ENCODE measurements at regions not wholly inside any gene's neighbourhood (a gene's known extent, or its start where the extent isn't known, plus 50 kb on each side); places are given as distances from the start of the nearest gene placed in this dataset.

DNA sequence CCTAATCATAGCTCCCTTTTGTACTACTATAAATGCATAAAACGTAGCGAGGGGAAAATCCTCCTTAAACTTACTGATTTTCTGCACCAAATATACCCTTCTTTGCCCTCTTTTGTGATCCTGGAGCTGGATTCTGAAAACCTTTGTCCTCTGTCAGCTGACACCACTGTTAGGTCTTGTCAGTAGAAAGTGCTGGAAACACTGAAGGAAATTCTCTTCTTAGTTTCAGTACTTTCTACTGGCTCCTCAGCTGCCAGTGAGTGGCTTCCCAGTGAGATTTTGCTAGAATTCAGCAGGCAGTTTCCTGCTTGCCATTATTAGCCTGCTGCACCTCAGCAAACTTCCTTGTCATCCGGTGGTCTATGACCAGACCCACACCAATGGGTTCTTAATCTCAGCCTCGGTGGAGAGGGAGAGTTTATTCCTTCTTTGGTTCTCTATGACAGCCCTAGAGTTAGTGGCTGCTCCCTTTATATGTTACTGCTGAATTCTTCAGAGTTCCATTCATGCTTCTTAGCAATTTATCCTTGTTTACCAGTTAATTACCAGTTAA is 476.2 kb downstream of the FSCB start:
- Histone ChIP-seq H3K9ac (ENCODE audit: insufficient read depth, low read length) (no peak overlapping the region), H3K27me3 (ENCODE audit: control insufficient read depth, insufficient read depth, low read length) (no peaks in the 10 kb centered on the region), H3K4me3 (replicated peaks in 1 of 4; ENCODE audit: control extremely low read depth in 1 of 4, insufficient read depth in 1 of 4, low read depth in 3 of 4, low read length in 4 of 4) (no peak overlapping the region), H2AFZ (ENCODE audit: low read length) (no peak overlapping the region), H3K4me1 (ENCODE audit: control insufficient read depth, extremely low read depth, insufficient read depth, low read length) (no peaks in the 10 kb centered on the region), H4K20me1 (ENCODE audit: control insufficient read depth, extremely low read depth, insufficient read depth, low read length) (no peaks in the 10 kb centered on the region), H3K4me2 (ENCODE audit: extremely low read depth, insufficient read depth, low read length) (no peak overlapping the region), H3K9me3 (ENCODE audit: control insufficient read depth, insufficient read depth, low read depth, low read length) (no peaks in the 10 kb centered on the region), H3K79me2 (ENCODE audit: control insufficient read depth, insufficient read depth, low read length) (no peaks in the 10 kb centered on the region), H3K36me3 (ENCODE audit: control insufficient read depth, insufficient read depth, low read length) (no peaks in the 10 kb centered on the region), H3K27ac (ENCODE audit: insufficient read depth, low read length) (no peak overlapping the region)
- DNase-seq (ENCODE audit: low read depth in 2 of 2): no peak
- TF ChIP-seq, protein P1, sequence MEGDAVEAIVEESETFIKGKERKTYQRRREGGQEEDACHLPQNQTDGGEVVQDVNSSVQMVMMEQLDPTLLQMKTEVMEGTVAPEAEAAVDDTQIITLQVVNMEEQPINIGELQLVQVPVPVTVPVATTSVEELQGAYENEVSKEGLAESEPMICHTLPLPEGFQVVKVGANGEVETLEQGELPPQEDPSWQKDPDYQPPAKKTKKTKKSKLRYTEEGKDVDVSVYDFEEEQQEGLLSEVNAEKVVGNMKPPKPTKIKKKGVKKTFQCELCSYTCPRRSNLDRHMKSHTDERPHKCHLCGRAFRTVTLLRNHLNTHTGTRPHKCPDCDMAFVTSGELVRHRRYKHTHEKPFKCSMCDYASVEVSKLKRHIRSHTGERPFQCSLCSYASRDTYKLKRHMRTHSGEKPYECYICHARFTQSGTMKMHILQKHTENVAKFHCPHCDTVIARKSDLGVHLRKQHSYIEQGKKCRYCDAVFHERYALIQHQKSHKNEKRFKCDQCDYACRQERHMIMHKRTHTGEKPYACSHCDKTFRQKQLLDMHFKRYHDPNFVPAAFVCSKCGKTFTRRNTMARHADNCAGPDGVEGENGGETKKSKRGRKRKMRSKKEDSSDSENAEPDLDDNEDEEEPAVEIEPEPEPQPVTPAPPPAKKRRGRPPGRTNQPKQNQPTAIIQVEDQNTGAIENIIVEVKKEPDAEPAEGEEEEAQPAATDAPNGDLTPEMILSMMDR (conservative IDR thresholded peaks at IDR 0.05 in 1 of 2, IDR thresholded peaks at IDR 0.05 in 1 of 2; ENCODE audit: low read depth in 1 of 2, low read length in 2 of 2): no peak

DNA sequence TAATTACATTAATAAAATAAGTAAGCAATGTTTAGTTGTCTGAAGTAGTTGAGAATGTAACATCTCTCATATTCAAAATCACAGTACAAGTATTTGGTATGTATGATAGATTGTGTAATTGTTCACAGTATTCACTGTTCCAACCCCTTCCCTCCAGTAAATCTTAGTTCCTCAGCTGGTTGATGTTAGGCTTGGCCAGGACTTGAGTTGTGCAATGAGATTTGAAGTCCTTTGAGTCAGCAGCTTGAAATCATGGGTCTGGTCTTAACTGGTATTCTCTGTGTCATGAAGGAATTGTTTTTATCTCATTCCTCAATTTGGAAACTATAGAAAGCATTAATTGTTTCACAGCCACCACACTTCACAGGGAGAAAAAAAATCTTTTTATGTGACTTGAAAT is 477.1 kb downstream of the FSCB start:
- no peak overlapping the region for H3K4me3 ChIP-seq (replicated peaks in 1 of 4; ENCODE audit: control extremely low read depth in 1 of 4, insufficient read depth in 1 of 4, low read depth in 3 of 4, low read length in 4 of 4)
- no peaks in the 10 kb centered on the region for H3K36me3 ChIP-seq (ENCODE audit: control insufficient read depth, insufficient read depth, low read length)
- H3K4me1 ChIP-seq (ENCODE audit: control insufficient read depth, extremely low read depth, insufficient read depth, low read length): no peaks in the 10 kb centered on the region
- no peaks in the 10 kb centered on the region for H3K27me3 ChIP-seq (ENCODE audit: control insufficient read depth, insufficient read depth, low read length)
- peak in 1 of 2 donors; percentile 36 for DNase-seq (ENCODE audit: low read depth in 2 of 2)
- no peaks in the 10 kb centered on the region for H3K79me2 ChIP-seq (ENCODE audit: control insufficient read depth, insufficient read depth, low read length)
- no peaks in the 10 kb centered on the region for H4K20me1 ChIP-seq (ENCODE audit: control insufficient read depth, extremely low read depth, insufficient read depth, low read length)
- no peak overlapping the region for H3K4me2 ChIP-seq (ENCODE audit: extremely low read depth, insufficient read depth, low read length)
- no peak for TF ChIP-seq EZH2 (IDR thresholded peaks at IDR 0.05; ENCODE audit: low read length, missing control alignments)
- TF ChIP-seq, protein P1 (conservative IDR thresholded peaks at IDR 0.05 in 1 of 2, IDR thresholded peaks at IDR 0.05 in 1 of 2; ENCODE audit: low read depth in 1 of 2, low read length in 2 of 2): no peak
- H3K9me3 ChIP-seq (ENCODE audit: control insufficient read depth, insufficient read depth, low read depth, low read length): no peaks in the 10 kb centered on the region
- H3K27ac ChIP-seq (ENCODE audit: insufficient read depth, low read length): no peak overlapping the region
- no peak overlapping the region for H2AFZ ChIP-seq (ENCODE audit: low read length)
- H3K9ac ChIP-seq (ENCODE audit: insufficient read depth, low read length): no peak overlapping the region

DNA sequence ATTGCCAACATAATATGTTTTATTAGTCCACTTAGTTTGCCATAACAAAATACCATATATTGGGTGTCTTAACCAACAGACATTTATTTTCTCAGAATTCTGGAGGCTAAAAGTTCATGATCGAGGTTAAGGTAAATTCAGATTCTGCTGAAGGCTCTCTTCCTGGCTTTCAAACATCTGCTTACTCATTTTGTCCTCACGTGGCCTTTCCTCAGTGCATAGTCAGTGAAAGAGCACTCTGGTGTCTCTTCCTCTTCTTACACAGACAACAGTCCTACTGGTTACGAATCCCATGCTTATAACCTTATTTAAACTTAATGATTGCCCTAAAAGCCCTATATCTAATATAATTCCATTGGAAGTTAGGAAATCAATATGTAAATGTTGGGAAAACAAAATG is 479.7 kb downstream of the FSCB start:
- no peak overlapping the region for H3K9ac ChIP-seq (ENCODE audit: insufficient read depth, low read length)
- H4K20me1 ChIP-seq (ENCODE audit: control insufficient read depth, extremely low read depth, insufficient read depth, low read length): no peaks in the 10 kb centered on the region
- H3K9me3 ChIP-seq (ENCODE audit: control insufficient read depth, insufficient read depth, low read depth, low read length): no peaks in the 10 kb centered on the region
- TF ChIP-seq, protein P1 (conservative IDR thresholded peaks at IDR 0.05 in 1 of 2, IDR thresholded peaks at IDR 0.05 in 1 of 2; ENCODE audit: low read depth in 1 of 2, low read length in 2 of 2): no peak
- TF ChIP-seq EZH2 (IDR thresholded peaks at IDR 0.05; ENCODE audit: low read length, missing control alignments): no peak
- H3K4me1 ChIP-seq (ENCODE audit: control insufficient read depth, extremely low read depth, insufficient read depth, low read length): no peaks in the 10 kb centered on the region
- no peaks in the 10 kb centered on the region for H3K36me3 ChIP-seq (ENCODE audit: control insufficient read depth, insufficient read depth, low read length)
- DNase-seq (ENCODE audit: low read depth in 2 of 2): no peak
- H3K4me2 ChIP-seq (ENCODE audit: extremely low read depth, insufficient read depth, low read length): no peak overlapping the region
- H3K27ac ChIP-seq (ENCODE audit: insufficient read depth, low read length): no peak overlapping the region
- H2AFZ ChIP-seq (ENCODE audit: low read length): no peak overlapping the region
- no peaks in the 10 kb centered on the region for H3K79me2 ChIP-seq (ENCODE audit: control insufficient read depth, insufficient read depth, low read length)
- no peak overlapping the region for H3K4me3 ChIP-seq (replicated peaks in 1 of 4; ENCODE audit: control extremely low read depth in 1 of 4, insufficient read depth in 1 of 4, low read depth in 3 of 4, low read length in 4 of 4)
- no peaks in the 10 kb centered on the region for H3K27me3 ChIP-seq (ENCODE audit: control insufficient read depth, insufficient read depth, low read length)
